SJCRH30 (cell line): ENCODE measurements at regions not wholly inside any gene's neighbourhood (a gene's known extent, or its start where the extent isn't known, plus 50 kb on each side); places are given as distances from the start of the nearest gene placed in this dataset.
A peak's percentile ranks its signal among the peaks of the same experiment; 100 is the strongest.
"Not testable (repeated sequence)": the region's sequence is repeated elsewhere in the genome, so short reads cannot be mapped to it uniquely, and the experiment has no call there.

ENCODE experiments used
- DNase-seq, 2 experiments: peaks; one replicate each; pipeline ENCODE4 v3.0.0-alpha.2; 2015 to 2020
- H3K27ac ChIP-seq: fragments of 250-450 bp; sonication (Bioruptor Pico); 2 replicates; pipeline ENCODE4 v1.5.1; 2020; ENCODE audit warnings: mild to moderate bottlenecking, moderate library complexity
- H3K27me3 ChIP-seq: fragments of 250-450 bp; sonication (Bioruptor Pico); 2 replicates; pipeline ENCODE4 v1.5.1; 2020; ENCODE audit warnings: mild to moderate bottlenecking, moderate library complexity
- H3K36me3 ChIP-seq: fragments of 250-450 bp; sonication (Bioruptor Pico); 2 replicates; pipeline ENCODE4 v1.5.1; 2020; ENCODE audit warnings: mild to moderate bottlenecking, moderate library complexity
- H3K4me1 ChIP-seq: fragments of 250-450 bp; sonication (Bioruptor Pico); 2 replicates; pipeline ENCODE4 v1.5.1; 2020; ENCODE audit warnings: mild to moderate bottlenecking, moderate library complexity
- H3K4me3 ChIP-seq: fragments of 250-450 bp; sonication (Bioruptor Pico); 2 replicates; pipeline ENCODE4 v1.5.1; 2020; ENCODE audit warnings: mild to moderate bottlenecking, moderate library complexity
- H3K9me3 ChIP-seq: fragments of 250-450 bp; sonication (Bioruptor Pico); replicated peaks from 2 replicates; pipeline ENCODE4 v1.5.1; 2020; ENCODE audit warnings: mild to moderate bottlenecking, moderate library complexity

DNA sequence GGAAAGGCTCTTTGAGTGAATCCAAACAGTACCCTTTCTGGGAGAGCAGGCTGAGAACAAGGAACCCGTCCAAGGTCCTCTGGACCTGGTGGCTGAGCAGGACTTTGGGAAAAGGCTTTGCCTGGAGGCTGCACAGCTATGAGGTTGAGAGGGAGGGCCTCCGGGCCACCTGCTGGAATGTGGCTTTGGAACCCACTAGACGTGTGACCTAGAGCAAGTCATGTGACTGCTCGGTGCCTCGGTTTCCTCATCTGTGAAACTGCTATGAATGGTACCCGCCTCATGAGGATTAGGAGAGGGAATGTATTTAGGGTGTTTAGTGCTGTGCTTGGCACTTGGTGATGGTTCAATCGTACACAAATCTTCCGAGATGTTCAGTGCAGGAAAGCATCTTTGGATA is 50.4 kb downstream of the HAPSTR1 start:
- no peak for DNase-seq
- Histone ChIP-seq H3K4me3 (no peak overlapping the region), H3K4me1 (no peaks in the 10 kb centered on the region), H3K36me3 (no peaks in the 10 kb centered on the region), H3K9me3 (no peaks in the 10 kb centered on the region), H3K27ac (no peak overlapping the region), H3K27me3 (no peaks in the 10 kb centered on the region)

DNA sequence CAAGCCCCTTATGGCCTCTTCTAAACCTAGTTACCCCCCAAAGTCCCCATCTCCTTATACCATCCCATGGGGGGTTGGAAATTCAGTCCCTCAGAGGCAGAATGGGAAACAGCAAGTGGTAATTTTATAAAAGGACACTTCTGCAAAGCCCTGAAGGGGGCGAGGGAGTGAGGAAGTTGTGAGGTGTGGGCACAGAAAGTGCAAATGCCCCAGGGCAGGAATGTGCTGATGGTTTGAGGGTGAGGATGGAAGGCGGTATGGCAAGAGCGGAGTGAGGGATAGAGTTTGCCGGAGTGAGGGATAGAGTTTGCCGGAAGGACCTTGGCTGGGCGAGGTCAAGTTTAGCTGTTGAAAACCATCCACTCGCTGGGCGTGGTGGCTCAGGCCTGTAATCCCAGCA is 52.7 kb downstream of the HAPSTR1 start:
- Histone ChIP-seq H3K4me1 (no peaks in the 10 kb centered on the region), H3K27ac (no peak overlapping the region), H3K36me3 (no peaks in the 10 kb centered on the region), H3K4me3 (no peak overlapping the region), H3K27me3 (no peaks in the 10 kb centered on the region), H3K9me3 (no peaks in the 10 kb centered on the region)
- DNase-seq, result no peak

DNA sequence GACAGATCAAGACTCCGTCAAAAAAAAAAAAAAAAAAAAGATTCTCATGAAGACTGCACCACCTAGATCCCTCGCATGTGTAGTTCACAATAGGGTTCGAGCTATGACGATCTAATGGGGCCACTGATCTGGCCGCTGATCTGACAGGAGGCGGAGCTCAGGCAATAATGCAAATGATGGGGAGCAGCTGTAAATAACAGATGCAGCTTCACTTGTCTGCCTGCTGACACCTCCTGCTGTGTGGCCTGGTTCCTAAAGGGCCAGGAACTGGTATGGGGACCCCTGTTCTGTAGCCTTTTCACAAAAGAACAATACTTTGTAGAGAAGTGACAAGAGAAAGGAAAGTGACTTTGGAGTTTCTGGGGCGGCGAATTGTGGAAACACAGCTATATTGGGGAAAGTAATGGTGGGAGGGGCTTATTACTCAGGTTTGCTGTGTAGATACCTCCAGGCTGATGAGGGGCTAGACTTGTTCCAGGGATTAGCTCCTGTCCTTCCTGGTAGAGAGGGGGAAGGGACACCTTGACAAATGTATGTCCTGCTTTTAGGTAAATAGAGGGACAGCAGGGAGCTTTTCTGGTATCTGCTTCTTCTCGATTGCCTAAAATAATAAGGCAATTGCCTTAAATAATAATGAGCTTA is 57.1 kb downstream of the HAPSTR1 start:
- Histone ChIP-seq H3K27ac (no peak overlapping the region), H3K9me3 (no peaks in the 10 kb centered on the region), H3K4me3 (no peak overlapping the region), H3K4me1 (no peaks in the 10 kb centered on the region), H3K36me3 (no peaks in the 10 kb centered on the region), H3K27me3 (no peaks in the 10 kb centered on the region)
- no peak for DNase-seq

DNA sequence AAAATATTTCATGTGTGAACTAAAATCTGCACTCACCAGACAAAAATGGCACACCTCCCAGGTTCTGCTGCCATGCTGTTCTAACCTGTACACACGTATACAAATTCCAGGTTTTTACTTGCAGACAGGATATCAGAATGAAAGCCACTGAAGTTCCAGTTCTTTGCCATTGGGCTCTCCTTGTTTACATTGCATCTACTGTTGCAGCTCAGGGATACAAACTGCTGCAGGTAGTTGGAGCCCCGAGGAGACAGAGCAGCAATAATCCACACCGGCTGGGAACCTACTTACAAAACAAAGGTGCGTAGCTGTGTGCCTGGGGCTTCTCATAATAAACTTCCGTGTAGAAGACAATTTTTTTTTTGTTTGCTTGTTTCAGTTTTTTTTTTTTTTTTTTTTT is 59.6 kb downstream of the HAPSTR1 start:
- H3K27ac ChIP-seq, result no peak overlapping the region
- no peaks in the 10 kb centered on the region for H3K4me1 ChIP-seq
- no peak for DNase-seq
- H3K27me3 ChIP-seq, result no peaks in the 10 kb centered on the region
- H3K36me3 ChIP-seq, result no peaks in the 10 kb centered on the region
- no peaks in the 10 kb centered on the region for H3K9me3 ChIP-seq
- no peak overlapping the region for H3K4me3 ChIP-seq

DNA sequence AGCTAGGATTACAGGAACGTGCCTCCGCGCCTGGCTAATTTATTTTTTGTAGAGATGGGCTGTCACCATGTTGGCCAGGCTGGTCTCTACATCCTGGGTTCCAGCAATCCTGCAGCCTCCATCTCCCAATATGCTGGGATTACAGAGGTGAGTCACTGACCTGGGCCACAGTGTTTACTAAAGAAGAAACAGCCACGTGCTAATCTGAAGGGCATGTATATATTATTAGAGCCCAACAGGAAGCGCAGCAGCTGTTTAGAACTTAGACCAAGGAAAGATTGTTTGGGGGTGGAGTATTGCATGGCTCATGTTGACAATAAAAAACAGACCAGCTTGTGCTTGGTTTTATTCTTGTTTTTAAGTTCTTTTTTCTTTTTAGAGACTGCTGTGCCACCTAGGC is 60.2 kb downstream of the HAPSTR1 start:
- Histone ChIP-seq H3K4me3 (no peak overlapping the region), H3K27me3 (no peaks in the 10 kb centered on the region), H3K36me3 (no peaks in the 10 kb centered on the region), H3K4me1 (no peaks in the 10 kb centered on the region), H3K9me3 (no peaks in the 10 kb centered on the region), H3K27ac (no peak overlapping the region)
- DNase-seq, result peak; percentile 35 to 53

DNA sequence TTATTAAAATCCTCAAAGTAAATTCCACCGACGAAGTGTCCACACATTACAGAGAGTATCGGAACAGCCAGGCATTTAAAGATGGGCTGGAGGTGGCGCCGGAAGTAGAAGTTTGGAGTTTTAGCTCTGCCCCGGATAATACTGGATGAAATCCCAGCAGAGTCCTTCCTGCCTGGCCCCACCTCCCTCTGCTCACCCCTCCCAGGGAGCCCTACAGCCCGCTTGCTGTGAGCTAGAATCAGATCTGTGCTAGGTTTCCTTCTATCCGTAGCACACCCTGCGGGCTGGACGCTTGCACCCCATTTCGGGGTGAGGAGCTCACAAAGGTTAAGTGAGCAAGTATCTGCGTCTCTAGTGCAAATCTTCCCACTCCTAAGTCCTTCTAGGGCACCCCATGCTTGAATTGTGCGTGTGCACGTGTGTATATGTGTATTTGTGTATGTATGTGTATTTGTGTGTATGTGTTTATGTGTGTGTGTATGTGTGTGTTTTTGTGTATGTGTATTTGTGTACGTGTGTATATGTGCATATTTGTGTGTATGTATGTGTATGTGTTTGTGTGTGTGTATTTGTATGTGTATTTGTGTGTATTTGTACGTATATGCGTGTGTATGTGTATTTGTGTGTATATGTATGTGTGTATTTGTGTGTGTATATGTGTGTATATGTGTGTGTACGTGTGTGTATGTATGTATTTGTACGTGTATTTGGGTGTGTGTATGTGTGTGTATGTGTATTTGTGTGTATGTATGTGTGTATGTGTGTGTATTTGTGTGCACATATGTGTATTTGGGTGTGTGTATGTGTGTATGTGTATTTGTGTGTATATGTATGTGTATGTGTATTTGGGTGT is 61.4 kb downstream of the HAPSTR1 start:
- Histone ChIP-seq H3K36me3 (no peaks in the 10 kb centered on the region), H3K4me1 (no peaks in the 10 kb centered on the region), H3K4me3 (no peak overlapping the region), H3K9me3 (no peaks in the 10 kb centered on the region), H3K27ac (no peak overlapping the region), H3K27me3 (no peaks in the 10 kb centered on the region)
- DNase-seq, result no peak

DNA sequence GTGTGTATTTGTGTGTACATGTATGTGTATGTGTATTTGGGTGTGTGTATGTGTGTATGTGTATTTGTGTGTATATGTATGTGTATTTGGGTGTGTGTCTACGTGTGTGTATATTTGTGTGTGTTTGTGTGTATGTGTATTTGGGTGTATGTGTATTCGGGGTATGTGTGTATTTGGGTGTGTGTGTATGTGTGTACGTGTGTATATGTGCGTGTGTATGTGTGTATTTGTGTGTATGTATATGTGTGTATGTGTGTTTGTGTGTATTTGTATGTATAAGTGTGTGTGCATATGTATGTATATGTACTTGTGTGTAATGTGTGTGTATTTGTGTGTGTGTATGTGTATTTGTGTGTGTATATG is 62.0 kb downstream of the HAPSTR1 start:
- DNase-seq, result no peak
- Histone ChIP-seq H3K4me1 (no peaks in the 10 kb centered on the region), H3K4me3 (no peak overlapping the region), H3K27me3 (no peaks in the 10 kb centered on the region), H3K27ac (no peak overlapping the region), H3K36me3 (no peaks in the 10 kb centered on the region), H3K9me3 (no peaks in the 10 kb centered on the region)

DNA sequence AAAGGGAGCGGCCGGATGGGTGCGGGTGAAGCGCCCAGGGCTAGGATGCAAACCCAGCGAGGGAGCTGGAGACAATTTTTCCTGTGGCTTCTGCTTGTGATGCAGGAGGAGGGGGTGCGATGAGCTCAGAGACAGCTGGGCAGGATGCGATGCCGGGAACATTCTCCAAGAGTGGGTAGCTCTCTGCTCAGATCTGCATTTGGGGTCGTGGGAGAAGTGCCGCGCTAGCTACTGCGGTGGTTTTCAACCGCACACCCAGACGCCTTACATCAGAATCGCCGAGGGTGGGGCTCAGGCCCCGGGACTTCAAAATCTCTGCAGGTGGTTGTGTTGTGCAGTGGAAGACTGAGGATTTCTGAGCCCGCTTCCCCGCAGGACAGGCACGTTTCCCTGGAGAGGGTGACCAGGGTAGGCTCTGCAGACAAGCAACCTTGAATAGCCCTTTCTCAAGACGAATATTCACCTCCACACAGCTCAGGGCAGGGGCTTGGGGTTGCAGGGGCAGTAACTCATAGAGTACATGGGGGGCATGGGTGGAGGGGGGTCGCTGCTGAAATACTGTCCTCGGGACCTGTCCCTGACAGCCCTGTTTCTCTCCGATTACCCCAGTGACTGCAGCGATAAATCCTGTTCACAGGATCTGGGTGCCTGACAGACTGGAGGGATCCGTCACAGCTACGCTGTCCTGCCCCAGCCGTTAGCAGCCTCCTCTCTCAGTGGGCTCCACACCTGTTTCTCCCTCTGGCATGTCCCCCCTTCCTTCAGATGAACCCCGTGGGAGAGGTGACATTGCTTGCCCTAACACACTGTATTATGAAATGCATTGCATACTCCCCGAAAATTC is 63.3 kb downstream of the HAPSTR1 start:
- Histone ChIP-seq H3K4me1 (no peaks in the 10 kb centered on the region), H3K27me3 (no peaks in the 10 kb centered on the region), H3K36me3 (no peaks in the 10 kb centered on the region), H3K27ac (no peak overlapping the region), H3K4me3 (no peak overlapping the region), H3K9me3 (no peaks in the 10 kb centered on the region)
- DNase-seq, result peak; percentile 14 to 15

DNA sequence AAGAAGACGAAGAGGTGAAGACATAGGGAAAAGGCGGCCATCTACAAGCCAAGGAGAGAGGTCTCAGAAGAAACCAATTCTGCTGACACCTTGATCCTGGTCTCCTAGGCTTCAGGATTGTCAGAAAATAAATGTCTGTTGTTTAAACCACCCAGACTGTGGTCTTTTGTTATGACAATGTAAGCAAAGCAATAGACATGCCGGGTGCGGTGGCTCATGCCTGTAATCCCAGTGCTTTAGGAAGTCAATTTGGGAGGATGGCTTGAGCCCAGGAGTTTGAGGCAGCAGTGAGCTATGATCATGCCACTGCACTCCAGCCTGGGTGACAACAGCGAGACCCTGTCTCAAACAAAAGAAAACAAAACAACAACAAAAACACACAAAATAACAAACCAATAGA is 64.4 kb downstream of the HAPSTR1 start:
- no peaks in the 10 kb centered on the region for H3K4me1 ChIP-seq
- no peak overlapping the region for H3K4me3 ChIP-seq
- DNase-seq, result no peak
- H3K36me3 ChIP-seq, result no peaks in the 10 kb centered on the region
- no peaks in the 10 kb centered on the region for H3K9me3 ChIP-seq
- no peak overlapping the region for H3K27ac ChIP-seq
- H3K27me3 ChIP-seq, result no peaks in the 10 kb centered on the region

DNA sequence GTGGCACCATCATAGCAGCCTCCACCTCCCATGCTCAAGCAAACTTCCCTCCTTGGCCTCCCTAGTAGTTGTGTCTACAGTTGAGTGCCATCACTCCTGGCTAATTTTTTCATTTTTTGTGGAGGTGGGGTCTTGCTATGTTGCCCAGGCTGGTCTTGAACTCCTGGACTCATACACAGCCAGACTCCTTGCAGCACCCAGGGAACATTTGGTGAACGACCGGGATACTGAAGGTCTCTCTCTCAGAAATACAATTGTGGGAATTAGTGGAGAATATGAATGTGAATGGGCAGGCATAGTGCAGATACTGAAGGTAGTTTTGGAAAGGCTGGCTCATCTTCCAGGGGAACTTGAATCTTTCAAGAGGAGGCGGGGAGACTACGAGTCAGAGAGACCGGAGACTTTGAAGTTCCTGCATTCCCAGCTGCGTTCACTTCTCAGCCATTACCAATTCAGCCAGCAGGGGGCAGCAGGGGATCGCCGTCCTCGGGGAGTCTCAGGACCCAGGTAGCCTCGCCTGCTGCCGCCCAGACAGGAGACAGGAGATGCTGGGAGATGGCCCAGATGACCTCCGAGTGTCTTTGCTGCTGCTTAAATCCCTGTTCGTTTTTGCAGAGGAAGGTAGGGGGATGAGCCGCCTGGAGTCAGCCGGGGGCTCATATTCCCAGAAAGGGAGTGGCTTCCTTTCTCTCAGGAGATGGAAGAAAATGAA is 68.6 kb downstream of the HAPSTR1 start:
- no peaks in the 10 kb centered on the region for H3K27me3 ChIP-seq
- no peak overlapping the region for H3K4me3 ChIP-seq
- DNase-seq, result peak; percentile 43 to 70
- no peaks in the 10 kb centered on the region for H3K4me1 ChIP-seq
- H3K27ac ChIP-seq, result no peak overlapping the region
- no peaks in the 10 kb centered on the region for H3K36me3 ChIP-seq
- no peaks in the 10 kb centered on the region for H3K9me3 ChIP-seq

DNA sequence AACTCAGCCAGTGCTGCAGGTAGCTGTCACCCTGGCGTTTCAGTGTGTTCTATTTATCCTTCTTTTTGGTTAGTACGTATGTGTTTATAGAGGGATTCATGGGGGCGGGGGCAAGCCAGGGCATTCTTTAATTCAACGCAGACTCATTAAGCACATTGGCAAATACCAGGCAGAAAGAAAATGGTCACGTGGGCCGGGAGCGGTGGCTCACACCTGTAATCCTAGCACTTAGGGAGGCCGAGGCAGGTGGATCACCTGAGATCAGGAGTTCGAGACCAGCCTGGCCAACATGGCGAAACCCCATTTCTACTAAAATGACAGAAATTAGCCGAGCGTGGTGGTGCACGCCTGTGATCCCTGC is 69.1 kb downstream of the HAPSTR1 start:
- Histone ChIP-seq H3K36me3 (no peaks in the 10 kb centered on the region), H3K27ac (no peak overlapping the region), H3K9me3 (no peaks in the 10 kb centered on the region), H3K4me3 (no peak overlapping the region), H3K27me3 (no peaks in the 10 kb centered on the region), H3K4me1 (no peaks in the 10 kb centered on the region)
- DNase-seq, result no peak

DNA sequence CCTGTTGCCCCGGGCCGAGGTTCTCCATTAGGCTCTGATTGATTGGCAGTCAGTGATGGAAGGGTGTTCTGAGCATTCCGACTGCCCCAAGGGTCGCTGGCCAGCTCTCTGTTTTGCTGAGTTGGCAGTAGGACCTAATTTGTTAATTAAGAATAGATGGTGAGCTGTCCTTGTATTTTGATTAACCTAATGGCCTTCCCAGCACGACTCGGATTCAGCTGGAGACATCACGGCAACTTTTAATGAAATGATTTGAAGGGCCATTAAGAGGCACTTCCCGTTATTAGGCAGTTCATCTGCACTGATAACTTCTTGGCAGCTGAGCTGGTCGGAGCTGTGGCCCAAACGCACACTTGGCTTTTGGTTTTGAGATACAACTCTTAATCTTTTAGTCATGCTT is 74.2 kb downstream of the HAPSTR1 start:
- Histone ChIP-seq H3K4me1 (no peaks in the 10 kb centered on the region), H3K4me3 (no peak overlapping the region), H3K36me3 (no peaks in the 10 kb centered on the region), H3K27ac (no peak overlapping the region), H3K27me3 (no peaks in the 10 kb centered on the region), H3K9me3 (no peaks in the 10 kb centered on the region)
- no peak for DNase-seq

DNA sequence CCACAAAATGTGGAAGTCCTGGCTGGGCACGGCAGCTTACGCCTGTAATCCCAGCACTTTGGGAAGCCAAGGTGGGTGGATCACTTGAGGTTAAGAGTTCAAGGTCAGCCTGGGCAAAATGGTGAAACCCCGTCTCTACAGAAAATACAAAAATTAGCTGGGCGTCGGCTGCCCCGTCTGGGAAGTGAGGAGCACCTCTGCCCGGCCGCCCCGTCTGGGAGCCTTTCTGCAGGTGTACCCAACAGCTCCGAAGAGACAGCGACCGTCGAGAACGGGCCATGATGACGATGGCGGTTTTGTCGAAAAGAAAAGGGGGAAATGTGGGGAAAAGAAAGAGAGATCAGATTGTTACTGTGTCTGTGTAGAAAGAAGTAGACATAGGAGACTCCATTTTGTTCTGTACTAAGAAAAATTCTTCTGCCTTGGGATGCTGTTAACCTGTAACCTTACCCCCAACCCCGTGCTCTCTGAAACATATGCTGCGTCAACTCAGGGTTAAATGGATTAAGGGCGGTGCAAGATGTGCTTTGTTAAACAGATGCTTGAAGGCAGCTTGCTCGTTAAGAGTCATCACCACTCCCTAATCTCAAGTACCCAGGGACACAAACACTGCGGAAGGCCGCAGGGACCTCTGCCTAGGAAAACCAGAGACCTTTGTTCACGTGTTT is 75.0 kb downstream of the HAPSTR1 start:
- not testable (repeated sequence) for H3K9me3 ChIP-seq, DNase-seq, H3K36me3 ChIP-seq, H3K4me3 ChIP-seq, H3K4me1 ChIP-seq, H3K27me3 ChIP-seq, H3K27ac ChIP-seq

DNA sequence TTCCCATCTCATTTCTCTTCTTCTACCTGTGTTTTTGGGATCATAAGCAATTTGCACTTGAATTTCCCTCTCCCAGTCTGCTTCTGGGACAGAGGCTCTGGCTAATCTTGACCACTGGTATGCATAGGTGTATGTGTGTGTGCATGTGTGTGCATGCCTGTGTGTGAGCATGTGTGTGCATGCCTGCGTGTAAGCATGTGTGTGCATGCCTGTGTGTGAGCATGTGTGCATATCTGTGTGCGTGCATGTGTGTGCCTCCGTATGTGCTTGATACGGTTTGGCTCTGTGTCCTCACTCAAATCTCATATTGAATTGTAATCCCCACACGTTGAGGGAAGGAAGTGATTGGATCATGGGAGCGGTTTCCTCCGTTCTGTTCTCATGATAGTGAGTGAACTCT is 77.7 kb downstream of the HAPSTR1 start:
- no peak for DNase-seq
- no peaks in the 10 kb centered on the region for H3K9me3 ChIP-seq
- H3K4me3 ChIP-seq, result no peak overlapping the region
- H3K36me3 ChIP-seq, result no peaks in the 10 kb centered on the region
- no peaks in the 10 kb centered on the region for H3K27me3 ChIP-seq
- H3K4me1 ChIP-seq, result no peaks in the 10 kb centered on the region
- H3K27ac ChIP-seq, result no peak overlapping the region
